Coronary artery (tissue), 2 donors: ENCODE measurements at regions not wholly inside any gene's neighbourhood (a gene's known extent, or its start where the extent isn't known, plus 50 kb on each side); places are given as distances from the start of the nearest gene placed in this dataset.
"Not testable (repeated sequence)": the region's sequence is repeated elsewhere in the genome, so short reads cannot be mapped to it uniquely, and the experiment has no call there.

Experiments
- DNase-seq: peaks from one replicate; pipeline ENCODE4 v3.0.0-alpha.2; 2017; ENCODE audit warnings: low spot score
- H3K27ac ChIP-seq, 2 donors: fragments of 200-600 bp; sonication (generic); one replicate each; pipeline ENCODE4 v1.5.1; 2016 to 2019
- H3K4me3 ChIP-seq: fragments of 200-600 bp; sonication (generic); 2 replicates; pipeline ENCODE4 v1.5.1; 2016; ENCODE audit warnings: mild to moderate bottlenecking, moderate library complexity
- TF ChIP-seq, protein P1 (sequence below): fragments of 200-600 bp; sonication (generic); IDR thresholded peaks from one replicate; pipeline ENCODE4 v1.5.1; 2019; ENCODE audit warnings: antibody characterized with exemption

DNA sequence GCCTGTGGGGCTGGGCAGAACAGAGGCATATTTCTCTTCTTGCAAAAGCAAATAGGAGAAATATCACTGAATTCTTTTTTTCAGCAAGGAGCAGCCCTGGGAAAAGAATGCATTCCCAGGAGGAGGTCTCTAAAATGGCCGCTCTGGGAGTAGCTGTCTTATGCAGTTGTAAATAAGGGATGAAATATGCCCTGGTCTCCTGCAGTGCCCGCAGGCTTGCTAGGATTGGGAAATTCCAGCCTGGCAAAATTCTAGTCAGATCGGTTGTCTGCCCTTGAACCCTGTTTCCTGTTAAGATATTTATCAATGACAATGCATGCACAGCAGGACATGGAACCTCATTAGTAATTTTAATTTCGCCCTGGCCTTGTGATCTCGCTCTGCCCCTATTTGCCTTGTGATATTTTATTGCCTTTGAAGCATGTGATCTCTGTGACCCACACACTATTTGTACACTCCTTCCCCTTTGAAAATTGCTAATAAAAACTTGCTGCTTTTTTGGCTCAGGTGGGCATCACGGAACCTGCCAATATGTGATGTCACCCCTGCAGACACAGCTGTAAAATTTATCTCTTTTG is 1993.2 kb downstream of the PCDH9 start:
- no peak for DNase-seq
- no peak overlapping the region for H3K4me3 ChIP-seq

DNA sequence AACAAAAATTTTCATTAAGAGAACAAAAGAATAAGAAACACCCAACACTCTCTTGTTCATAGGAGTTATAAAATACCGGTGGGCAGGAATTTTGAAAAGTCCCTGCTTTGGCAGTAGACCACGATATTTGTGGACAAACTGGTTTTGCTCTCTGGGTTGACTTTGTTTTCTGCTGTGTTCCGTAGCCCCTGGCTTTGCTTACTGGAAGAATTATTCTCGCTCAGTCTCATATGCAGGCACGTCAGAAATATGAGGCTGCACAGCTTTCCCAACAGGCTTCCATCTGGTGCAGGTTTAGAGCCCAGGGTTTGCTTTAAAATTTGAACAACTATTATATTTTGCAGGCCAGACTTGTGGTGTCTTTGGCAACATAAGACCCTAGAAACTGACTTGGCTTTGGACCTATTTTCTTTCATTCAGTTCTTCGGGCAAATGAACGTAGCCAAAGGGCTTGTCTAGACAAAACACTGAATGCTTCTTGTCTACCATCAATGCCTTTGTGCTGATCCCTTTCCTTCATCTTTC is 2012.6 kb downstream of the PCDH9 start:
- DNase-seq, result no peak
- no peak overlapping the region for H3K4me3 ChIP-seq
- TF ChIP-seq, protein P1, sequence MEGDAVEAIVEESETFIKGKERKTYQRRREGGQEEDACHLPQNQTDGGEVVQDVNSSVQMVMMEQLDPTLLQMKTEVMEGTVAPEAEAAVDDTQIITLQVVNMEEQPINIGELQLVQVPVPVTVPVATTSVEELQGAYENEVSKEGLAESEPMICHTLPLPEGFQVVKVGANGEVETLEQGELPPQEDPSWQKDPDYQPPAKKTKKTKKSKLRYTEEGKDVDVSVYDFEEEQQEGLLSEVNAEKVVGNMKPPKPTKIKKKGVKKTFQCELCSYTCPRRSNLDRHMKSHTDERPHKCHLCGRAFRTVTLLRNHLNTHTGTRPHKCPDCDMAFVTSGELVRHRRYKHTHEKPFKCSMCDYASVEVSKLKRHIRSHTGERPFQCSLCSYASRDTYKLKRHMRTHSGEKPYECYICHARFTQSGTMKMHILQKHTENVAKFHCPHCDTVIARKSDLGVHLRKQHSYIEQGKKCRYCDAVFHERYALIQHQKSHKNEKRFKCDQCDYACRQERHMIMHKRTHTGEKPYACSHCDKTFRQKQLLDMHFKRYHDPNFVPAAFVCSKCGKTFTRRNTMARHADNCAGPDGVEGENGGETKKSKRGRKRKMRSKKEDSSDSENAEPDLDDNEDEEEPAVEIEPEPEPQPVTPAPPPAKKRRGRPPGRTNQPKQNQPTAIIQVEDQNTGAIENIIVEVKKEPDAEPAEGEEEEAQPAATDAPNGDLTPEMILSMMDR, result no peak
- H3K27ac ChIP-seq, result no peak overlapping the region

More for the DNA sequence above, 1993.2 kb downstream of the PCDH9 start:
- TF ChIP-seq, protein P1, result no peak
- H3K27ac ChIP-seq, result no peak overlapping the region

DNA sequence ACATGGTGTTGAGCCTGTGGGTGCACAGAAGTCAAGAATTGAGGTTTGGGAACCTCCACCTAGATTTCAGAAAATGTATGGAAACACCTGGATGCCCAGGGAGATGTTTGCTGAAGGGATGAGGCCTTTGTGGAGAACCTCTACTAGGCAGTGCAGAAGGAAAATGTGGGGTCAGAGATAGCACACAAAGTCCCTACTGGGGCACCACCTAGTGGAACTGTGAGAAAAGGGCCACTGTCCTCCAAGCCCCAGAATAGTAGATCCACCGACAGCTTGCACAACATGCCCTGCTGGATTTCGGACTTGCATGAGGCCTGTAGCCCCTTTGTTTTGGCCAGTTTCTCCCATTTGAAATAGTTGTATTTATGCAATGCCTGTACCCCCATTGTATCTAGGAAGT is 2027.3 kb downstream of the PCDH9 start:
- H3K27ac ChIP-seq, H3K4me3 ChIP-seq, DNase-seq: not testable (repeated sequence)

DNA sequence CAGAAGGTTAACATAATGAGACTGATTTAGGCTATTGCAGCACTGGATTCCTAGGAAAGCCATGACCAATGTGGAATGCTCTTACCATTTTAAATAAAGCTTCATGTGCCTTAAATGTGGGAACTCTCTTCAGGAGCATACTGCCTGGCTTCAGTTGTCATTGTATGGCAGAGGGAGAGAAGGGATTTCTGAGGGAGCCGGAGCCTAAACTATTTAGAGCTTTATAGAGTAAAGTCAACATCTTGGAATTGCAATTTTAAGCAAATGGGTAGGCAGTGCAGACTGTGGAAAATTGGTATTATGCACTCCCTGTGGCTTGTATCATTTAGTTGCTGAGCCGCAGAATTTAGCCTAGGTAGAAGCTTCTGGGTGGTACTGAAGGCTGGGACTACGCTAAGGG is 2041.4 kb downstream of the PCDH9 start:
- no peak overlapping the region for H3K27ac ChIP-seq
- no peak overlapping the region for H3K4me3 ChIP-seq
- TF ChIP-seq, protein P1, result no peak
- no peak for DNase-seq

DNA sequence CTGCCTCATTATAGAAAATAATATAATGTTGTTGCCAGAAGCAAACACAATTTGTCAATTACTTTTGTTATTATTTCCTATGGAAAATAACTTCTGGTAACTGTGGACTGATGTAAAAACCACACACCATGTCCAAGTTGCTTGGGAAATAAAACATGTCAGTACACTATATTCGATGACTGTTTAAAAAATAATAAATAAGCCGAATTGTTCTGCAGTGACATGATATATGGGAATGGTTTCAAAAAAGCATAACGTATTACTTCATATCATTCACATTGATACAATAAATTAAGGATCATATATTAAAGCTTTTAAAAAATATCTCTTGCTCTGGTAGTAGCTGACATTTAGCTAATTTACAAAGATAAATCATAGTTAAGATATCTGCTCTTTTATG is 2062.1 kb downstream of the PCDH9 start:
- Histone ChIP-seq H3K27ac (no peak overlapping the region), H3K4me3 (no peak overlapping the region)
- DNase-seq, result no peak
- TF ChIP-seq, protein P1, result no peak

DNA sequence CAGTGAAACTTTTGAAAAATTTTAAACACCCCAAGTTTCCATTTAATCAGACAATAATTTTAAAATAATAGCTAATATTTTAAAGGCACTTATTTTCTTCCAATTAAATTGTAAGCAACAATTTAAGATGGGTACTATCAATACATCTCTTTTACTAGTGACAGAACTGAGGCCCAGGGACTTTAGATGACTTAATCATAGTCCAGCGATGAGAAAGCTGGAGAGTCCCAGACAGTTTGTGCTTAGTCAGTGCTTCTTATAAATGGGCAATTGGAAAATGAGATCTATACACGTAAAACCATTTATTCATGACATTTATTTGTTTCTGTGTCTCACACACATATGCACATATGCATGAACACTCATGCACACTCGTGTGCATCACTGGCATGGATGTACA is 2063.5 kb downstream of the PCDH9 start:
- TF ChIP-seq, protein P1, result no peak
- DNase-seq, result no peak
- no peak overlapping the region for H3K27ac ChIP-seq
- no peak overlapping the region for H3K4me3 ChIP-seq

DNA sequence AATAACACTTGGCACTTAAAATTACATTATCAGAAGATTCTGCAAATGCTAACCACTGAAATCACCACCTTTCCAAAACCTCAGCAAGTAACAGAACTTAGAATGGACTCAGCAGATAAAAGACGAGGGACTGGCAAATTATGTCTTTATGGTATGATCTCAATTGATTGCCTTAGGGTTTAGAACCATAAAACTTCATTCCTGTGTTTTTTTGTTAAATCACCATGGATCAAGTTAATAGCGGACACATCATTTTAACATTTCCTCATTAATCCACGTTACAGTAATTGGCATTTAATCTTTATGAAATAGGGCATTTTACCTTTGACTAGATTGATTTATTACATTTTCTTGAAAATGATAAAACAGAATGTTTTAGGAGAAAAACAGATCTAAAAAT is 2070.3 kb downstream of the PCDH9 start:
- no peak overlapping the region for H3K4me3 ChIP-seq

More for the DNA sequence above, 2070.3 kb downstream of the PCDH9 start:
- TF ChIP-seq, protein P1, result no peak
- DNase-seq, result no peak
- H3K27ac ChIP-seq, result no peak overlapping the region
